ENCODE measurements at regions not wholly inside any gene's neighbourhood (a gene's known extent, or its start where the extent isn't known, plus 50 kb on each side); places are given as distances from the start of the nearest gene placed in this dataset.
A peak's percentile ranks its signal among the peaks of the same experiment; 100 is the strongest.

DNA sequence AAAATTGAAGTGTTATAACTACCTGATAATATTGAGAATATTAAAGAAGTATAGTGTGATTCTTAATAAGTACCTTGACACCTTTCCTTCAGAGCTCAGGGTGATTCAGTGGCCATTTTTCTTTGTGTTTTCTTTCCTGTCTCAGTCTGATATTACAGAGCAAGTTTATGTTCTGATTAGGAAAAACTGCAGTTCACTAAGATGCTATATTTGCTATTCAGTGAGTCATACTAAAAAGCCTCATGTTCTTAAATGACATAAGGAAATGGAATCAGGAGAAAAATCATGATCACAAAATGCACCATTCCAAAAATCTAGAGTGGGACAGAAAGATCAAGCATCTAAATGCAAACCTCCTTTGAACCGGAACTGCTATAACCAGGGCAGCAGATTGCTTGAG, 390.6 kb upstream of the ATP2B1 start:
- DNase-seq (no peak), ATAC-seq (no peak)
- no peak overlapping the region for H3K27ac ChIP-seq (ENCODE audit: low read length)
- 96% methylated on average over 1 of the region's 1 CpG for WGBS
- no peak overlapping the region for H3K4me3 ChIP-seq (ENCODE audit: low read length)
- intact Hi-C loops (cut with DNase I): no loop called here
- H3K9me3 ChIP-seq (ENCODE audit: control insufficient read depth, low read length): no peaks in the 10 kb centered on the region
- no peaks in the 10 kb centered on the region for H3K27me3 ChIP-seq (ENCODE audit: control insufficient read depth, insufficient read depth)
- no peaks in the 10 kb centered on the region for H3K4me1 ChIP-seq (ENCODE audit: control insufficient read depth, insufficient read depth, low read length)

GRCh38 chr12:90098132-90098779, 389.6 kb upstream of the ATP2B1 start:
- intact Hi-C loops (cut with DNase I): no loop called here
- Histone ChIP-seq H3K27ac (ENCODE audit: low read length) (no peak overlapping the region), H3K27me3 (ENCODE audit: control insufficient read depth, insufficient read depth) (no peaks in the 10 kb centered on the region), H3K4me3 (ENCODE audit: low read length) (no peak overlapping the region), H3K4me1 (ENCODE audit: control insufficient read depth, insufficient read depth, low read length) (no peaks in the 10 kb centered on the region), H3K9me3 (ENCODE audit: control insufficient read depth, low read length) (no peaks in the 10 kb centered on the region)
- ATAC-seq (no peak), DNase-seq (no peak)
- whole genome bisulfite sequencing: 63% methylated on average over 2 of the region's 2 CpGs

DNA sequence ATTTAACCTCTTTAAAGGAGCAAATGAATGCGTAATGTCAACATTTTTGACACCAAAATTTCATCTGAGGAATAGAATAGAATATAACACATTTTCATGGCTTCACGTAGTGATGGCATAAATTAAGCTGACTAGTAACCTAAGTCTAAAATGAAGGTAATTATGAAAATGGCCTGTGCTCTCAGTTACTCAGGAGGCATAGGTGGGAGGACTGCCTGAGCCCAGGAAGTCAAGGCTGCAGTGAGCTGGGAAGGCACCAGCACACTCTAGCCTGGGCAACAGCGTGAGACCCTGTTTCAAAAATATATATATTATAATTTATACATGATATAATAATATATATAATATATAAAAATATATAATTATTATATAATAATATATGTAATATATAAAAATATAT, 383.2 kb upstream of the ATP2B1 start:
- no peaks in the 10 kb centered on the region for H3K9me3 ChIP-seq (ENCODE audit: control insufficient read depth, low read length)
- no peak for DNase-seq
- no peak overlapping the region for H3K4me3 ChIP-seq (ENCODE audit: low read length)
- ATAC-seq: no peak
- intact Hi-C loops (cut with DNase I): no loop called here
- H3K4me1 ChIP-seq (ENCODE audit: control insufficient read depth, insufficient read depth, low read length): peaks cover 3% of the 10 kb centered on the region
- no peaks in the 10 kb centered on the region for H3K27me3 ChIP-seq (ENCODE audit: control insufficient read depth, insufficient read depth)
- no peak overlapping the region for H3K27ac ChIP-seq (ENCODE audit: low read length)
- 66% methylated on average over 3 of the region's 3 CpGs for WGBS

- ATAC-seq (peak; percentile 62 to 94), DNase-seq (peak in 1 of 3 donors; percentile 45)
- Histone ChIP-seq H3K4me3 (ENCODE audit: low read length) (no peak overlapping the region), H3K27me3 (ENCODE audit: control insufficient read depth, insufficient read depth) (no peaks in the 10 kb centered on the region), H3K9me3 (ENCODE audit: control insufficient read depth, low read length) (no peaks in the 10 kb centered on the region), H3K27ac (ENCODE audit: low read length) (no peak overlapping the region), H3K4me1 (ENCODE audit: control insufficient read depth, insufficient read depth, low read length) (peaks cover 3% of the 10 kb centered on the region)
- WGBS: 43% methylated on average over 3 of the region's 3 CpGs
- intact Hi-C loops (cut with DNase I): no loop called here
These were observed 382.5 kb upstream of the ATP2B1 start for GRCh38 chr12:90090929-90091651.

DNA sequence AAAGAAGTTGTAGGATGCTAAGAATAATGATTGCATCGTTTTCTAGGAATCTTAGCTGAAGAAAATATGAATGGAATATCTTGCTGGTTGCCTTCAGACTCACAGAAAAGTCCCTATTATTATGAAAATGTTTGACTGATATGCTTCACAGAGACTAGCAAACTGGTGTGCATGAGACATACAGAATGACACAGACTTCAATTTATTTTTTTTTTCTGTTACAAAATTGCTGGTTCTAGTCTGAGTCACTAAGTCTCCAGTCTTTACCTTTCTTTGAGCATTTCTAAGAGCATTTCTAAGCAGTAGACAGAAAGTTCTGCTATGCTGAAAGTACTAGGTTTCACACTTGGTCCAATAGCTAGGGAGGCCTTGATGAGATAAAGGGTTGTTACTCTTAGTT, 377.6 kb upstream of the ATP2B1 start:
- H3K4me3 ChIP-seq (ENCODE audit: low read length): no peak overlapping the region
- H3K27me3 ChIP-seq (ENCODE audit: control insufficient read depth, insufficient read depth): no peaks in the 10 kb centered on the region
- ATAC-seq: no peak
- peaks cover 1% of the 10 kb centered on the region for H3K4me1 ChIP-seq (ENCODE audit: control insufficient read depth, insufficient read depth, low read length)
- H3K9me3 ChIP-seq (ENCODE audit: control insufficient read depth, low read length): no peaks in the 10 kb centered on the region
- intact Hi-C loops (cut with DNase I): no loop called here
- DNase-seq: no peak
- H3K27ac ChIP-seq (ENCODE audit: low read length): no peak overlapping the region
- 76% methylated on average over 1 of the region's 1 CpG for WGBS

DNA sequence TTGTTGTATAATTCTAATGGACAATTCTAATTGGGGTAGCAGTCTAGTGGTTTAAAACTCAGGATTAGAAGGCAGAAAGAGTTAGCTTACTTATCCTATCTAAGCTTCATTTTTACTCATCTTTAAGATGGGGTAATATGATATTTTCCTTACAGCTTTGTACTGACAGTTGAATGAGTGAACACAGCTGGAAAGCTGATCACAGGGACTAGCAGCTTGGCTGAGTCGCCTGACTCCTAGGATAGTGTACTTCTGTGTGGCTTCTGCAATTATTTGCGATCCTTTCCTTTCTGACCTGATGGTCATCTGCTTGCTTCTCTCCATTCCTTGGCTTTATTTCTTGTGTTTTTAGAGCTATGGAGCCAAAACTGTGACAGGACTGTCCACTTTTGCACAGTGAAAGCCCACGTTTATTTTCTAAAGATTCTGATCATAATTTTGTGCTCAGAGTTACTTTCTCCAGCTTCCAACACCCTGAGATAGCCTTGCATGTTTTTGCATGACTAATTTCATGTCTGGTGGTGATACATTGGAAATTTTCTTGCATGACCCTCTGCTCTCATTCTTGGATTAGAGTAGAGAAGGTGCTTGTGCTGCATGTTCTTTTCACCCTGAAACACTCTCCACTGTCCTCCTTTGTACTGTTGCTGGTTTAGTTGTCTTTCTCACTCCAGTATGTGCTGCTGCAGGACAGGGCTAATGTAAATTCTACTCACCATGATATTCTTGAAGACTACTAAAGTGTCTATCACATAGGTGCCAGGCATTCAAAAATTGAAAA, 377.0 kb upstream of the ATP2B1 start:
- intact Hi-C loops (cut with DNase I): no loop called here
- H3K4me3 ChIP-seq (ENCODE audit: low read length): no peak overlapping the region
- H3K4me1 ChIP-seq (ENCODE audit: control insufficient read depth, insufficient read depth, low read length): no peaks in the 10 kb centered on the region
- ATAC-seq (no peak), DNase-seq (no peak)
- no peaks in the 10 kb centered on the region for H3K9me3 ChIP-seq (ENCODE audit: control insufficient read depth, low read length)
- no peaks in the 10 kb centered on the region for H3K27me3 ChIP-seq (ENCODE audit: control insufficient read depth, insufficient read depth)
- H3K27ac ChIP-seq (ENCODE audit: low read length): no peak overlapping the region
- WGBS: 66% methylated on average over 3 of the region's 3 CpGs

- no peak for ATAC-seq
These were observed 375.4 kb upstream of the ATP2B1 start for GRCh38 chr12:90084018-90084417.

GRCh38 chr12:90080616-90081015, 372.0 kb upstream of the ATP2B1 start:
- Histone ChIP-seq H3K27ac (ENCODE audit: low read length) (no peak overlapping the region), H3K9me3 (ENCODE audit: control insufficient read depth, low read length) (no peaks in the 10 kb centered on the region), H3K4me3 (ENCODE audit: low read length) (no peak overlapping the region), H3K27me3 (ENCODE audit: control insufficient read depth, insufficient read depth) (no peaks in the 10 kb centered on the region), H3K4me1 (ENCODE audit: control insufficient read depth, insufficient read depth, low read length) (no peaks in the 10 kb centered on the region)
- intact Hi-C loops (cut with DNase I): no loop called here
- no peak for ATAC-seq
- 53% methylated on average over 1 of the region's 1 CpG for WGBS
- no peak for DNase-seq

More at GRCh38 chr12:90084018-90084417, 375.4 kb upstream of the ATP2B1 start:
- H3K9me3 ChIP-seq (ENCODE audit: control insufficient read depth, low read length): no peaks in the 10 kb centered on the region
- no peaks in the 10 kb centered on the region for H3K27me3 ChIP-seq (ENCODE audit: control insufficient read depth, insufficient read depth)
- no peak overlapping the region for H3K27ac ChIP-seq (ENCODE audit: low read length)
- H3K4me3 ChIP-seq (ENCODE audit: low read length): no peak overlapping the region
- 95% methylated on average over 2 of the region's 2 CpGs for WGBS
- no peaks in the 10 kb centered on the region for H3K4me1 ChIP-seq (ENCODE audit: control insufficient read depth, insufficient read depth, low read length)
- intact Hi-C loops (cut with DNase I): no loop called here
- no peak for DNase-seq

GRCh38 chr12:90079529-90080210, 371.0 kb upstream of the ATP2B1 start:
- WGBS: 85% methylated on average over 4 of the region's 4 CpGs
- H3K27me3 ChIP-seq (ENCODE audit: control insufficient read depth, insufficient read depth): no peaks in the 10 kb centered on the region

DNA sequence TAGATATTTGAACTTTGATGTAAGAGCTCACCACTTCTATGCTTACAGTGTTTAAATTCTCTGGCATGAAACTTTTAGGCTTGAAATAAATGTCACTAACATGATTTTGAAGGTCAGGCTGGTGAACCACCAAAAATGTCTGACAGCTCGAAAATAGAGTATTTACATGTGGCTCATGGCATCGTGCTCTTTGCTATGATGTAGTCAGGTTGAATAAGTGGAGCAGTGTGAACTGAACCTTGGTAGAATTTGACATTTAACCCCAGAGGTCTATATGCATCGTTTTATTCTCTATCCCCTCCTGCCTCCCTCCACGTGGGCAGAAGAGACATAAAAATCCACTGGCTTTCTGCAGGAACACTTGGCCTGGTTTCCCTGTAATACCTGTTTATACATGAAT, 369.7 kb upstream of the ATP2B1 start:
- ATAC-seq (no peak), DNase-seq (no peak)
- 85% methylated on average over 4 of the region's 4 CpGs for WGBS
- intact Hi-C loops (cut with DNase I): no loop called here
- Histone ChIP-seq H3K4me3 (ENCODE audit: low read length) (no peak overlapping the region), H3K9me3 (ENCODE audit: control insufficient read depth, low read length) (no peaks in the 10 kb centered on the region), H3K4me1 (ENCODE audit: control insufficient read depth, insufficient read depth, low read length) (no peaks in the 10 kb centered on the region), H3K27ac (ENCODE audit: low read length) (no peak overlapping the region), H3K27me3 (ENCODE audit: control insufficient read depth, insufficient read depth) (no peaks in the 10 kb centered on the region)

More at GRCh38 chr12:90079529-90080210, 371.0 kb upstream of the ATP2B1 start:
- no peak overlapping the region for H3K27ac ChIP-seq (ENCODE audit: low read length)
- no peaks in the 10 kb centered on the region for H3K4me1 ChIP-seq (ENCODE audit: control insufficient read depth, insufficient read depth, low read length)
- no peak overlapping the region for H3K4me3 ChIP-seq (ENCODE audit: low read length)
- H3K9me3 ChIP-seq (ENCODE audit: control insufficient read depth, low read length): no peaks in the 10 kb centered on the region
- ATAC-seq (no peak), DNase-seq (no peak)
- intact Hi-C loops (cut with DNase I): no loop called here

DNA sequence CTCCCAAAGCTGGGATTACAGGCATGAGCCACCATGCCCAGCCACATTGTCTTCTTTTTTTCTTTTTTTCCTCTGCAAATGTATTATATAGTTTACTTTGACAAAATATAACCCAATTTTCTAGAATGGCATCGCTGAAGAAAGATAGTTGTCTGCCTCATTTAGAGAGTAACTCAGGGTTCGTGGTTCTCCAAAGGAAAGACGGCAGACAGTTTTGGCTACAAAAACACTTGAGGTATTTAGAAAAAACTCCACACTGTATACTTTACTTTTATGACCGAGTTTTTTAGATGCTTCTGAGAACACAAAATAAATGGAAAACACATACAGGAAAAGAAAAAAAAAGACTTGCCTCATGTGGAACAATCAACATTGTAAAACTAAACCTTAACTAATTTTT, 369.1 kb upstream of the ATP2B1 start:
- H3K4me1 ChIP-seq (ENCODE audit: control insufficient read depth, insufficient read depth, low read length): no peaks in the 10 kb centered on the region
- no peak for ATAC-seq
- no peaks in the 10 kb centered on the region for H3K9me3 ChIP-seq (ENCODE audit: control insufficient read depth, low read length)
- WGBS: 89% methylated on average over 4 of the region's 4 CpGs
- H3K27ac ChIP-seq (ENCODE audit: low read length): no peak overlapping the region
- intact Hi-C loops (cut with DNase I): no loop called here
- no peak overlapping the region for H3K4me3 ChIP-seq (ENCODE audit: low read length)
- no peaks in the 10 kb centered on the region for H3K27me3 ChIP-seq (ENCODE audit: control insufficient read depth, insufficient read depth)
- no peak for DNase-seq
